ENCODE measurements at regions not wholly inside any gene's neighbourhood (a gene's known extent, or its start where the extent isn't known, plus 50 kb on each side); places are given as distances from the start of the nearest gene placed in this dataset. TPM values are rescaled to one million over a fixed set of nuclear protein-coding genes. Genes with fewer than 3 reads are reported as not detected.

- H3K27ac ChIP-seq (ENCODE audit: low read depth in 1 of 2, low read length in 2 of 2): no peak overlapping the region
- no peak for TF ChIP-seq FOXA2 (IDR thresholded peaks at IDR 0.05)
- TF ChIP-seq MAX (IDR thresholded peaks at IDR 0.05): no peak
- no peak for TF ChIP-seq JUND (IDR thresholded peaks at IDR 0.05)
- TF ChIP-seq YY1 (IDR thresholded peaks at IDR 0.05): no peak
- TF ChIP-seq RXRA (IDR thresholded peaks at IDR 0.05): no peak
- TF ChIP-seq ZBTB33 (IDR thresholded peaks at IDR 0.05): no peak
- no peak for TF ChIP-seq NR2F2 (IDR thresholded peaks at IDR 0.05)
- TF ChIP-seq HNF4A (conservative IDR thresholded peaks at IDR 0.05): no peak
- TF ChIP-seq RAD21 (IDR thresholded peaks at IDR 0.05): no peak
- H3K36me3 ChIP-seq (ENCODE audit: control insufficient read depth in 4 of 4, insufficient read depth in 3 of 4, low read depth in 1 of 4, low read length in 3 of 4): no peaks in the 10 kb centered on the region
- H3K9ac ChIP-seq (ENCODE audit: low read depth in 1 of 2, low read length in 2 of 2): no peak overlapping the region
- DNase-seq (ENCODE audit: low spot score): no peak
- WGBS: 68% methylated on average over 4 of the region's 4 CpGs
- peaks cover 0 to 2% (median 0%) of the 10 kb centered on the region in 4 donors for H3K9me3 ChIP-seq (ENCODE audit: control insufficient read depth in 4 of 4, low read length in 3 of 4)
- H3K27me3 ChIP-seq (ENCODE audit: control insufficient read depth in 4 of 4, insufficient read depth in 4 of 4, low read length in 3 of 4): no peaks in the 10 kb centered on the region
- no peak overlapping the region for H3K4me3 ChIP-seq (ENCODE audit: low read depth in 1 of 3, low read length in 3 of 3)
- H3K4me1 ChIP-seq (ENCODE audit: control insufficient read depth in 4 of 4, insufficient read depth in 4 of 4, low read length in 3 of 4): no peaks in the 10 kb centered on the region
These were observed 257.6 kb upstream of the IMPG1 start for GRCh38 chr6:76330031-76330430.

- Histone ChIP-seq H3K4me3 (ENCODE audit: low read depth in 1 of 3, low read length in 3 of 3) (no peak overlapping the region), H3K9ac (ENCODE audit: low read depth in 1 of 2, low read length in 2 of 2) (no peak overlapping the region), H3K27ac (ENCODE audit: low read depth in 1 of 2, low read length in 2 of 2) (no peak overlapping the region), H3K9me3 (ENCODE audit: control insufficient read depth in 4 of 4, low read length in 3 of 4) (no peaks in the 10 kb centered on the region), H3K4me1 (ENCODE audit: control insufficient read depth in 4 of 4, insufficient read depth in 4 of 4, low read length in 3 of 4) (no peaks in the 10 kb centered on the region), H3K27me3 (ENCODE audit: control insufficient read depth in 4 of 4, insufficient read depth in 4 of 4, low read length in 3 of 4) (no peaks in the 10 kb centered on the region), H3K36me3 (ENCODE audit: control insufficient read depth in 4 of 4, insufficient read depth in 3 of 4, low read depth in 1 of 4, low read length in 3 of 4) (no peaks in the 10 kb centered on the region)
- no peak for TF ChIP-seq RAD21 (IDR thresholded peaks at IDR 0.05)
- TF ChIP-seq ZBTB33 (IDR thresholded peaks at IDR 0.05): no peak
- TF ChIP-seq GABPA (IDR thresholded peaks at IDR 0.05 in 1 of 2, conservative IDR thresholded peaks at IDR 0.05 in 1 of 2): no peak
- TF ChIP-seq ATF3 (IDR thresholded peaks at IDR 0.05): no peak
- TF ChIP-seq REST (IDR thresholded peaks at IDR 0.05): no peak
- TF ChIP-seq MAX (IDR thresholded peaks at IDR 0.05): no peak
- TF ChIP-seq HNF4G (IDR thresholded peaks at IDR 0.05): no peak
- no peak for TF ChIP-seq FOXA1 (IDR thresholded peaks at IDR 0.05)
- no peak for TF ChIP-seq RXRA (IDR thresholded peaks at IDR 0.05)
- TF ChIP-seq FOXA2 (IDR thresholded peaks at IDR 0.05): no peak
- no peak for TF ChIP-seq SP1 (IDR thresholded peaks at IDR 0.05)
- DNase-seq (ENCODE audit: low spot score): no peak
- WGBS: 75% methylated on average over 5 of the region's 5 CpGs
These were observed 254.4 kb upstream of the IMPG1 start for GRCh38 chr6:76326871-76327270.

Small RNA genes lying in the stretch of these regions (small RNA-seq; reads per million reads assigned to genes)
- gene AL365222.1 (not detected), gene RNU6-261P (not detected), gene RNU6-84P (not detected)

Data from liver (tissue), 8 donors.